Stomach (tissue), 4 donors: ENCODE measurements at regions not wholly inside any gene's neighbourhood (a gene's known extent, or its start where the extent isn't known, plus 50 kb on each side); places are given as distances from the start of the nearest gene placed in this dataset.

Experiments used
- EP300 ChIP-seq: sonication (generic); formaldehyde crosslinking; IDR thresholded peaks from one replicate; pipeline ENCODE4 v1.6.1; 2017; ENCODE audit warnings: antibody characterized with exemption
- POLR2A ChIP-seq, 4 donors: fragments of 450-650 bp; IDR thresholded peaks; one replicate each; pipeline ENCODE4 v1.6.1; 2016; ENCODE audit warnings: antibody characterized with exemption in 4 of 4, control low read depth in 2 of 4, mild to moderate bottlenecking in 1 of 4, moderate library complexity in 1 of 4
- POLR2AphosphoS5 ChIP-seq, 3 donors: sonication (generic); formaldehyde crosslinking; IDR thresholded peaks; one replicate each; pipeline ENCODE4 v1.6.1; 2016; ENCODE audit warnings: antibody characterized with exemption in 3 of 3
- TF ChIP-seq, protein P1 (sequence below), 7 experiments: fragments of 450-650 bp in 4 of 7; fragments of 200-600 bp in 3 of 7; sonication (generic) in 3 of 7; IDR thresholded peaks; one replicate each; pipeline ENCODE4 v1.5.1; 2016 to 2019; ENCODE audit warnings: antibody characterized with exemption in 7 of 7, control low read depth in 2 of 7, mild to moderate bottlenecking in 1 of 7

DNA sequence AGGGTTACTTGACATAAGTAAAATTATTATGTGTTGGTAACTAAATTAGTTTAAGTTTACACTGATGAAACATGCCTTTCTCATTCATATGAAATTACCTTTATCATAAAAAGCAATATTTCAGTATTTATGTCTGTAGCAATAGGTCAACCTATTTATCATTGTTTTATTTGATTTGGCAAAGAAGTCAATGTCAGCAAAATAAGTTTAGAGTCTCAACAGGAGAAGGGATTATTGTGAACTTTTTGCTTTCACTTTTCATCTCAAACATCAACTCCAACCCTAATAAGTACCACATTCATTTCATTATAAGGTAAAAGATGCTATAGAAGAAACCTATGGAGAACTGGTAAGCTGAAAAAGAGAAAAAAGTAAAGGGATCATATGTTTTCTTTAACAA lies 1015.4 kb upstream of the ADGRL4 start:
- TF ChIP-seq, protein P1, sequence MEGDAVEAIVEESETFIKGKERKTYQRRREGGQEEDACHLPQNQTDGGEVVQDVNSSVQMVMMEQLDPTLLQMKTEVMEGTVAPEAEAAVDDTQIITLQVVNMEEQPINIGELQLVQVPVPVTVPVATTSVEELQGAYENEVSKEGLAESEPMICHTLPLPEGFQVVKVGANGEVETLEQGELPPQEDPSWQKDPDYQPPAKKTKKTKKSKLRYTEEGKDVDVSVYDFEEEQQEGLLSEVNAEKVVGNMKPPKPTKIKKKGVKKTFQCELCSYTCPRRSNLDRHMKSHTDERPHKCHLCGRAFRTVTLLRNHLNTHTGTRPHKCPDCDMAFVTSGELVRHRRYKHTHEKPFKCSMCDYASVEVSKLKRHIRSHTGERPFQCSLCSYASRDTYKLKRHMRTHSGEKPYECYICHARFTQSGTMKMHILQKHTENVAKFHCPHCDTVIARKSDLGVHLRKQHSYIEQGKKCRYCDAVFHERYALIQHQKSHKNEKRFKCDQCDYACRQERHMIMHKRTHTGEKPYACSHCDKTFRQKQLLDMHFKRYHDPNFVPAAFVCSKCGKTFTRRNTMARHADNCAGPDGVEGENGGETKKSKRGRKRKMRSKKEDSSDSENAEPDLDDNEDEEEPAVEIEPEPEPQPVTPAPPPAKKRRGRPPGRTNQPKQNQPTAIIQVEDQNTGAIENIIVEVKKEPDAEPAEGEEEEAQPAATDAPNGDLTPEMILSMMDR (IDR thresholded peaks at IDR 0.05), result no peak
- TF ChIP-seq POLR2AphosphoS5 (IDR thresholded peaks at IDR 0.05) (no peak), EP300 (no peak), POLR2A (IDR thresholded peaks at IDR 0.05) (no peak)
